ENCODE measurements at regions not wholly inside any gene's neighbourhood (a gene's known extent, or its start where the extent isn't known, plus 50 kb on each side); places are given as distances from the start of the nearest gene placed in this dataset.

DNA sequence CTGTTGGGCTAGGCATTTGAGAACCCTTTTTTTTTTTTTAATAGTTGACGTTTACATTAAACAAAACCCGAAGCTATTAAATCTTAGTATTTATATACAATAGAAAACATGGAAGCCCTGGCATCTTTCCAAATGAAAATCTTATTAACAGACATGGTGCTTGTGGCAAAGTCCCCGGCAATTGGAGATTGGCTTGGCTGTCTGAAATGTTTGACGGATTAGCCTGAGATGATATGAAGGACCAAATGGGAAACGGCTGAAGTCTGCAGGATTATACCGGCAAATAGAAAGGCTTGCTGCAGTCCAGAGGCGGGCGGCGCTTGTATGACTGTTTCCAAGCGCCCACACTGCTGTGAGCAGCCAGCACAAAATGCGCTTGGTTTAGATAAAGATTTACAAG, 105.6 kb downstream of the BUB3 start:
- TF ChIP-seq, protein P1, sequence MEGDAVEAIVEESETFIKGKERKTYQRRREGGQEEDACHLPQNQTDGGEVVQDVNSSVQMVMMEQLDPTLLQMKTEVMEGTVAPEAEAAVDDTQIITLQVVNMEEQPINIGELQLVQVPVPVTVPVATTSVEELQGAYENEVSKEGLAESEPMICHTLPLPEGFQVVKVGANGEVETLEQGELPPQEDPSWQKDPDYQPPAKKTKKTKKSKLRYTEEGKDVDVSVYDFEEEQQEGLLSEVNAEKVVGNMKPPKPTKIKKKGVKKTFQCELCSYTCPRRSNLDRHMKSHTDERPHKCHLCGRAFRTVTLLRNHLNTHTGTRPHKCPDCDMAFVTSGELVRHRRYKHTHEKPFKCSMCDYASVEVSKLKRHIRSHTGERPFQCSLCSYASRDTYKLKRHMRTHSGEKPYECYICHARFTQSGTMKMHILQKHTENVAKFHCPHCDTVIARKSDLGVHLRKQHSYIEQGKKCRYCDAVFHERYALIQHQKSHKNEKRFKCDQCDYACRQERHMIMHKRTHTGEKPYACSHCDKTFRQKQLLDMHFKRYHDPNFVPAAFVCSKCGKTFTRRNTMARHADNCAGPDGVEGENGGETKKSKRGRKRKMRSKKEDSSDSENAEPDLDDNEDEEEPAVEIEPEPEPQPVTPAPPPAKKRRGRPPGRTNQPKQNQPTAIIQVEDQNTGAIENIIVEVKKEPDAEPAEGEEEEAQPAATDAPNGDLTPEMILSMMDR (IDR thresholded peaks at IDR 0.05), result no peak
- TF ChIP-seq POLR2A (IDR thresholded peaks at IDR 0.05; ENCODE audit: low read depth), result no peak
